SK-N-SH treated with all-trans-retinoic acid at 6 μM for 48 hours (cell line): ENCODE measurements at regions not wholly inside any gene's neighbourhood (a gene's known extent, or its start where the extent isn't known, plus 50 kb on each side); places are given as distances from the start of the nearest gene placed in this dataset.
"Not testable (repeated sequence)": the region's sequence is repeated elsewhere in the genome, so short reads cannot be mapped to it uniquely, and the experiment has no call there.

ENCODE experiments used
- ATAC-seq: fragments of 200-7000 bp; cut with Tn5 transposase; 3 replicates; pipeline ENCODE4 v1.9.1; 2020; ENCODE audit warnings: mild to moderate bottlenecking, moderate library complexity
- ARNTL ChIP-seq: fragments of 450-650 bp; formaldehyde crosslinking; IDR thresholded peaks from 2 replicates; pipeline ENCODE4 v1.5.0; 2020; ENCODE audit warnings: low read depth, mild to moderate bottlenecking, moderate library complexity, borderline replicate concordance
- BACH2 ChIP-seq: fragments of 250-450 bp; sonication (Bioruptor Pico); IDR thresholded peaks from 2 replicates; pipeline ENCODE4 v1.9.0; 2021; ENCODE audit warnings: mild to moderate bottlenecking, borderline replicate concordance
- CSDC2 ChIP-seq: fragments of 250-450 bp; sonication (Bioruptor Pico); IDR thresholded peaks from 2 replicates; pipeline ENCODE4 v1.5.0; 2020; ENCODE audit warnings: mild to moderate bottlenecking, moderate library complexity
- GLIS3 ChIP-seq: fragments of 250-450 bp; sonication (Bioruptor Pico); IDR thresholded peaks from 2 replicates; pipeline ENCODE4 v1.5.0; 2020; ENCODE audit warnings: mild to moderate bottlenecking, moderate library complexity
- OSR1 ChIP-seq: fragments of 250-450 bp; sonication (Bioruptor Pico); IDR thresholded peaks from 2 replicates; pipeline ENCODE4 v1.8.0; 2022; ENCODE audit warnings: moderate library complexity, mild to moderate bottlenecking, inconsistent platforms
- PPARA ChIP-seq: fragments of 250-450 bp; sonication (Bioruptor Pico); IDR thresholded peaks from 2 replicates; pipeline ENCODE4 v1.5.0; 2020; ENCODE audit warnings: mild to moderate bottlenecking, borderline replicate concordance
- RARB ChIP-seq: fragments of 250-450 bp; sonication (Bioruptor Pico); IDR thresholded peaks from 2 replicates; pipeline ENCODE4 v1.8.0; 2021; ENCODE audit warnings: mild to moderate bottlenecking, moderate library complexity
- SNAI2 ChIP-seq: fragments of 250-450 bp; sonication (Bioruptor Pico); IDR thresholded peaks from 2 replicates; pipeline ENCODE4 v1.5.0; 2020; ENCODE audit warnings: mild to moderate bottlenecking, moderate library complexity
- TCF4 ChIP-seq: fragments of 250-450 bp; sonication (Bioruptor Pico); IDR thresholded peaks from 2 replicates; pipeline ENCODE4 v1.8.0; 2021; ENCODE audit warnings: mild to moderate bottlenecking, moderate library complexity, borderline replicate concordance
- TOX ChIP-seq: fragments of 250-450 bp; sonication (Bioruptor Pico); IDR thresholded peaks from 2 replicates; pipeline ENCODE4 v1.8.0; 2021; ENCODE audit warnings: mild to moderate bottlenecking, moderate library complexity, borderline replicate concordance
- TSHZ2 ChIP-seq: fragments of 250-450 bp; sonication (Bioruptor Pico); IDR thresholded peaks from 2 replicates; pipeline ENCODE4 v1.5.0; 2020; ENCODE audit warnings: mild to moderate bottlenecking, moderate library complexity
- ZC3H10 ChIP-seq: fragments of 250-450 bp; sonication (Bioruptor Pico); IDR thresholded peaks from 2 replicates; pipeline ENCODE4 v1.5.1; 2021; ENCODE audit warnings: mild to moderate bottlenecking, moderate library complexity
- ZFP3 ChIP-seq: fragments of 250-450 bp; sonication (Bioruptor Pico); IDR thresholded peaks from 2 replicates; pipeline ENCODE4 v1.5.0; 2020; ENCODE audit warnings: mild to moderate bottlenecking, moderate library complexity
- ZFP30 ChIP-seq: fragments of 450-650 bp; formaldehyde crosslinking; IDR thresholded peaks from 2 replicates; pipeline ENCODE4 v1.5.0; 2022; ENCODE audit warnings: mild to moderate bottlenecking, moderate library complexity
- ZNF565 ChIP-seq: fragments of 450-650 bp; formaldehyde crosslinking; conservative IDR thresholded peaks from 2 replicates; pipeline ENCODE4 v1.5.0; 2020; ENCODE audit warnings: low read depth, mild to moderate bottlenecking, moderate library complexity
- ZNF8 ChIP-seq: fragments of 450-650 bp; formaldehyde crosslinking; IDR thresholded peaks from 2 replicates; pipeline ENCODE4 v1.5.0; 2020; ENCODE audit warnings: mild to moderate bottlenecking, moderate library complexity
- TF ChIP-seq, protein P1 (sequence below): fragments of 250-450 bp; sonication (Bioruptor Pico); IDR thresholded peaks from 2 replicates; pipeline ENCODE4 v1.8.0; 2021; ENCODE audit warnings: low read depth, mild to moderate bottlenecking, moderate library complexity, borderline replicate concordance
- TF ChIP-seq, protein P2 (sequence below): fragments of 250-450 bp; sonication (Bioruptor Pico); IDR thresholded peaks from 2 replicates; pipeline ENCODE4 v1.5.1; 2020; ENCODE audit warnings: low read depth, mild to moderate bottlenecking, moderate library complexity

DNA sequence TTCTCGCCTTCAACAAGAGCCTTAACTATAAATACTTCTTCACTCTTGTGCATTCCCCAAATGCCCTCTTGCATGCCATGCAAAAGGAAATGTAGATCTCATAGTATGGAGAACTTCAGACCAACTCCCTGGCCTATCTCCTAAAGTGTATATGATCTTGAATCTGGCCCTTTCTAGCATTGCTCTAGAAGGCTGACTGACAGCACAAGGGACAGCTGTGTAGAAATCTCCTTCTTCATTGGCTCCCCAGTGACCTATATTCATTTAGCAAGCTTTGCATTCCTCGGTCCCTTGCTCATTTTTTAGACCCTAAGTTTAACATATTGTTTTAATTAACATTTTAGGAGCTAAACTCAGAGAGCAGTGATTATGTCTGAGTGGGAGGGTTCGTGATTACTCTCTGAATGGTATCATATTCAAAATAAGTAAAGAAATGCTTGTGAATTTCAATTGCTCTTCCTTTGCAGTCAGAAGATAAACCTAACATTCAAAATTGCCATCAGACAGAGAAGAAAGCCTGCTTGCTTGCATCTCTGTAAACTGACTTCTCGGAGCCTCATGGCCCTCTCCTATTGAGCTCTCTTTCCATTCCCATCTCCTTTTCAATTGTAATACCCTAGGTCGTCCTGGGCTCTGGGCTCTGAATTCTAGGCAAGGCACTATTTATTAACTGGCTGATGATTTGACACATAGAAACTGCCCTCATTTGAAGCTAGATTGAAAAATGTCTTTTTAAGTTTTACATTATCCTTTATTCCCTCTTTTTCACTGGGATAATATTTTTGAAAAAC, 120.3 kb upstream of the PRKG2 start (continued):
- TF ChIP-seq, protein P1, sequence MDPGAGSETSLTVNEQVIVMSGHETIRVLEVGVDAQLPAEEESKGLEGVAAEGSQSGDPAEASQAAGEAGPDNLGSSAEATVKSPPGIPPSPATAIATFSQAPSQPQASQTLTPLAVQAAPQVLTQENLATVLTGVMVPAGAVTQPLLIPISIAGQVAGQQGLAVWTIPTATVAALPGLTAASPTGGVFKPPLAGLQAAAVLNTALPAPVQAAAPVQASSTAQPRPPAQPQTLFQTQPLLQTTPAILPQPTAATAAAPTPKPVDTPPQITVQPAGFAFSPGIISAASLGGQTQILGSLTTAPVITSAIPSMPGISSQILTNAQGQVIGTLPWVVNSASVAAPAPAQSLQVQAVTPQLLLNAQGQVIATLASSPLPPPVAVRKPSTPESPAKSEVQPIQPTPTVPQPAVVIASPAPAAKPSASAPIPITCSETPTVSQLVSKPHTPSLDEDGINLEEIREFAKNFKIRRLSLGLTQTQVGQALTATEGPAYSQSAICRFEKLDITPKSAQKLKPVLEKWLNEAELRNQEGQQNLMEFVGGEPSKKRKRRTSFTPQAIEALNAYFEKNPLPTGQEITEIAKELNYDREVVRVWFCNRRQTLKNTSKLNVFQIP = no peak

DNA sequence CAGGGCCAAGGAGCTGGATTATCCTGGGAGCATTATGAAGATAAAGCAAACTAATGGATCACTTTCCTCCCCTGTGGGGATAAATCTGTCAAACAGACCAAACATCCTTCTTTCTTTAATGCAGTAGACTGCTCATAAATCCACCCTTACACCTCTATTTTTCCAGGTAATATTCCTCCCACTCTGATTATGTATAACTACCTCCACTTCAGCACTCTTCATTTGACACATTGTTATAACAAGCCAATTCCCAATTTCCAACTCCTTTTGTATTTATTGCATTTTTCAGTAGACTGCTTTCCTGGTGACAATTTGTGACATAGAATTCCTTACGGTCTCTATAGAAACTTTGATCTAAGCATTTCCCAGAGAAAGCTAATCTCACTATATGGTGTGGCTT, 115.0 kb upstream of the PRKG2 start:
- no peak for ATAC-seq
- TF ChIP-seq OSR1 = no peak
- TF ChIP-seq, protein P2, sequence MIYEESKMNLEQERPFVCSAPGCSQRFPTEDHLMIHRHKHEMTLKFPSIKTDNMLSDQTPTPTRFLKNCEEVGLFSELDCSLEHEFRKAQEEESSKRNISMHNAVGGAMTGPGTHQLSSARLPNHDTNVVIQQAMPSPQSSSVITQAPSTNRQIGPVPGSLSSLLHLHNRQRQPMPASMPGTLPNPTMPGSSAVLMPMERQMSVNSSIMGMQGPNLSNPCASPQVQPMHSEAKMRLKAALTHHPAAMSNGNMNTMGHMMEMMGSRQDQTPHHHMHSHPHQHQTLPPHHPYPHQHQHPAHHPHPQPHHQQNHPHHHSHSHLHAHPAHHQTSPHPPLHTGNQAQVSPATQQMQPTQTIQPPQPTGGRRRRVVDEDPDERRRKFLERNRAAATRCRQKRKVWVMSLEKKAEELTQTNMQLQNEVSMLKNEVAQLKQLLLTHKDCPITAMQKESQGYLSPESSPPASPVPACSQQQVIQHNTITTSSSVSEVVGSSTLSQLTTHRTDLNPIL = no peak
- no peak for TF ChIP-seq CSDC2 (CRISPR knock-in tag)
- no peak for TF ChIP-seq RARB (CRISPR knock-in tag)
- TF ChIP-seq, protein P1 = no peak
- TF ChIP-seq ZFP30 (CRISPR knock-in tag) = no peak
- no peak for TF ChIP-seq ZNF8 (CRISPR knock-in tag)
- TF ChIP-seq, all 23 proteins: peak for 0

GRCh38 chr4:81326581-81326980, 111.6 kb upstream of the PRKG2 start:
- ATAC-seq = no peak
- no peak for TF ChIP-seq TSHZ2
- no peak for TF ChIP-seq TCF4 (CRISPR knock-in tag)
- no peak for TF ChIP-seq OSR1
- TF ChIP-seq ARNTL (CRISPR knock-in tag) = no peak
- no peak for TF ChIP-seq PPARA (CRISPR knock-in tag)
- TF ChIP-seq BACH2 (CRISPR knock-in tag) = no peak
- no peak for TF ChIP-seq ZFP3
- no peak for TF ChIP-seq ZNF565 (CRISPR knock-in tag)
- no peak for TF ChIP-seq ZC3H10 (CRISPR knock-in tag)
- no peak for TF ChIP-seq CSDC2 (CRISPR knock-in tag)

DNA sequence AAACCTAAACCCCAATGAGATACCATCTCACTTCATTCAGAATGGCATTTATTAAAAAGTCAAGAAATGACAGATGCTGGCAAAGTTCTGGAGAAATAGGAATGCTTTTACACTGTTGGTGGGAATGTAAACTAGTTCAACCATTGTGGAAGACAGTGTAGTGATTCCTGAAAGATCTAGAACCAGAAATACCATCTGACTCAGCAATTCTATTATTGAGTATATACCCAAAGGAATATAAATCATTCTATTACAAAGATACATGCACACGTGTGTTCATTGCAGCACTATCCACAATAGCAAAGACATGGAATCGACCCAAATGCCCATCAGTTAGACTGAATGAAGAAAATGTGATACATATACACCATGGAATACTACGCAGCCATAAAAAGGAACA, 109.6 kb upstream of the PRKG2 start:
- ATAC-seq = not testable (repeated sequence)

DNA sequence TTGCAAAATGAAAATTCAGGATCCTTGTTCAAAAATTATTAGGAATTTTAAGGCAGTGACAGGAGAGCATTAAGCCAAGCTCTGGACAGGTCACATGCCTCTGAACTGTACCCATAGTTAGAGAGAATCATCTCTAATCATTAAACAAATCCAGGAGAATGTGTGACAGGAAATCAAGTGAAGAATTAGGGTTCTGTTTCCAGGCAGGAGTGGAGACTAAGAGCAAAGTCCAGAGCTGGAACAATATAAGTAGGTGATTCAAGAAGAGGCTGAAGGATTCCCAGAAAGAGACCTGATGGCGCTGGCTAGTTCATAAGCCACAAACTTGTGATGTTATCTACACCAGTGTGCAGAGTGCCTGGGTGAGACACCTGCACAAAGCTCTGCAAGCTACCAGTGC, 104.6 kb upstream of the PRKG2 start:
- no peak for ATAC-seq
- TF ChIP-seq PPARA (CRISPR knock-in tag) (no peak), GLIS3 (CRISPR knock-in tag) (no peak), ZFP3 (no peak), ZC3H10 (CRISPR knock-in tag) (no peak), TOX (CRISPR knock-in tag) (no peak), CSDC2 (CRISPR knock-in tag) (no peak), SNAI2 (no peak)
